ENCODE measurements at regions not wholly inside any gene's neighbourhood (a gene's known extent, or its start where the extent isn't known, plus 50 kb on each side); places are given as distances from the start of the nearest gene placed in this dataset.

DNA sequence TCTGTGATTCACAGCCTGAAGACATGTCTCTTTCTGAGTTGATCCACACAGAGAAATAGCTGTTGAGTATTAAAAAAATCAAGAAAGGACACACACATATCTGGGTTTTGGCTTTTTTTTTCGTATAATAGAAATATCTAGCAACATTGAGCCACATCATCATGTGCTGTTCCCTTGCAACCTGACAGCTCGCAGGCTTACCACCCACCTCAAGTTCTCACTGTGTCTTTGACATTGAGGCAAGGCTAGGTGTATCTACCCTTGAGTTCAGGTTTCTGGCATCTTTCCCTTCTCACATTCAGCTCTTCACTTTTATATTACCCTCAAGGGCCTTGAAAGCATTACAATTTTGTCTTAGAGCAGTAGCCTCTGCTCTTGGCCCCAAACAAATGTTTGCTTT lies 490.3 kb upstream of the KIRREL3 start:
- H3K36me3 ChIP-seq (ENCODE audit: insufficient read depth): no peaks in the 10 kb centered on the region
- H3K27me3 ChIP-seq (ENCODE audit: insufficient read depth): no peaks in the 10 kb centered on the region
- H3K4me2 ChIP-seq: no peak overlapping the region
- H3K9me3 Mint-ChIP-seq: peaks cover 18% of the 10 kb centered on the region
- no peak overlapping the region for H3K4me3 ChIP-seq
- no peaks in the 10 kb centered on the region for H3K4me1 Mint-ChIP-seq
- TF ChIP-seq, protein P1, sequence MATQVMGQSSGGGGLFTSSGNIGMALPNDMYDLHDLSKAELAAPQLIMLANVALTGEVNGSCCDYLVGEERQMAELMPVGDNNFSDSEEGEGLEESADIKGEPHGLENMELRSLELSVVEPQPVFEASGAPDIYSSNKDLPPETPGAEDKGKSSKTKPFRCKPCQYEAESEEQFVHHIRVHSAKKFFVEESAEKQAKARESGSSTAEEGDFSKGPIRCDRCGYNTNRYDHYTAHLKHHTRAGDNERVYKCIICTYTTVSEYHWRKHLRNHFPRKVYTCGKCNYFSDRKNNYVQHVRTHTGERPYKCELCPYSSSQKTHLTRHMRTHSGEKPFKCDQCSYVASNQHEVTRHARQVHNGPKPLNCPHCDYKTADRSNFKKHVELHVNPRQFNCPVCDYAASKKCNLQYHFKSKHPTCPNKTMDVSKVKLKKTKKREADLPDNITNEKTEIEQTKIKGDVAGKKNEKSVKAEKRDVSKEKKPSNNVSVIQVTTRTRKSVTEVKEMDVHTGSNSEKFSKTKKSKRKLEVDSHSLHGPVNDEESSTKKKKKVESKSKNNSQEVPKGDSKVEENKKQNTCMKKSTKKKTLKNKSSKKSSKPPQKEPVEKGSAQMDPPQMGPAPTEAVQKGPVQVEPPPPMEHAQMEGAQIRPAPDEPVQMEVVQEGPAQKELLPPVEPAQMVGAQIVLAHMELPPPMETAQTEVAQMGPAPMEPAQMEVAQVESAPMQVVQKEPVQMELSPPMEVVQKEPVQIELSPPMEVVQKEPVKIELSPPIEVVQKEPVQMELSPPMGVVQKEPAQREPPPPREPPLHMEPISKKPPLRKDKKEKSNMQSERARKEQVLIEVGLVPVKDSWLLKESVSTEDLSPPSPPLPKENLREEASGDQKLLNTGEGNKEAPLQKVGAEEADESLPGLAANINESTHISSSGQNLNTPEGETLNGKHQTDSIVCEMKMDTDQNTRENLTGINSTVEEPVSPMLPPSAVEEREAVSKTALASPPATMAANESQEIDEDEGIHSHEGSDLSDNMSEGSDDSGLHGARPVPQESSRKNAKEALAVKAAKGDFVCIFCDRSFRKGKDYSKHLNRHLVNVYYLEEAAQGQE (IDR thresholded peaks at IDR 0.05; ENCODE audit: unreplicated experiment): no peak
- TF ChIP-seq, protein P2, sequence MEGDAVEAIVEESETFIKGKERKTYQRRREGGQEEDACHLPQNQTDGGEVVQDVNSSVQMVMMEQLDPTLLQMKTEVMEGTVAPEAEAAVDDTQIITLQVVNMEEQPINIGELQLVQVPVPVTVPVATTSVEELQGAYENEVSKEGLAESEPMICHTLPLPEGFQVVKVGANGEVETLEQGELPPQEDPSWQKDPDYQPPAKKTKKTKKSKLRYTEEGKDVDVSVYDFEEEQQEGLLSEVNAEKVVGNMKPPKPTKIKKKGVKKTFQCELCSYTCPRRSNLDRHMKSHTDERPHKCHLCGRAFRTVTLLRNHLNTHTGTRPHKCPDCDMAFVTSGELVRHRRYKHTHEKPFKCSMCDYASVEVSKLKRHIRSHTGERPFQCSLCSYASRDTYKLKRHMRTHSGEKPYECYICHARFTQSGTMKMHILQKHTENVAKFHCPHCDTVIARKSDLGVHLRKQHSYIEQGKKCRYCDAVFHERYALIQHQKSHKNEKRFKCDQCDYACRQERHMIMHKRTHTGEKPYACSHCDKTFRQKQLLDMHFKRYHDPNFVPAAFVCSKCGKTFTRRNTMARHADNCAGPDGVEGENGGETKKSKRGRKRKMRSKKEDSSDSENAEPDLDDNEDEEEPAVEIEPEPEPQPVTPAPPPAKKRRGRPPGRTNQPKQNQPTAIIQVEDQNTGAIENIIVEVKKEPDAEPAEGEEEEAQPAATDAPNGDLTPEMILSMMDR (conservative IDR thresholded peaks at IDR 0.05; ENCODE audit: low read depth in 2 of 2): no peak
- H3K27ac Mint-ChIP-seq: no peak overlapping the region
- H3K79me2 ChIP-seq (replicated peaks; ENCODE audit: insufficient read depth): no peaks in the 10 kb centered on the region
- H4K20me1 ChIP-seq (replicated peaks; ENCODE audit: insufficient read depth): no peaks in the 10 kb centered on the region
- no peaks in the 10 kb centered on the region for H3K4me1 ChIP-seq (ENCODE audit: insufficient read depth)
- no peak overlapping the region for H2AFZ ChIP-seq
- 0 out of 2 replicates have a peak, but pooled peaks cover 9% of the 10 kb centered on the region for H3K9me2 ChIP-seq (ENCODE audit: insufficient read depth)
- H3K27me3 Mint-ChIP-seq (ENCODE audit: insufficient read depth, low read depth, poor library complexity): no peaks in the 10 kb centered on the region
- H3K27ac ChIP-seq (ENCODE audit: low read depth): no peak overlapping the region
- H3K4me3 Mint-ChIP-seq: no peak overlapping the region
- ATAC-seq (no peak), DNase-seq (ENCODE audit: low spot score) (no peak)
- no peaks in the 10 kb centered on the region for H3F3A ChIP-seq (replicated peaks; ENCODE audit: low read depth)
- peaks cover 8% of the 10 kb centered on the region; the same call in 2 of the 3 replicates for H3K36me3 Mint-ChIP-seq (ENCODE audit: low read depth)

DNA sequence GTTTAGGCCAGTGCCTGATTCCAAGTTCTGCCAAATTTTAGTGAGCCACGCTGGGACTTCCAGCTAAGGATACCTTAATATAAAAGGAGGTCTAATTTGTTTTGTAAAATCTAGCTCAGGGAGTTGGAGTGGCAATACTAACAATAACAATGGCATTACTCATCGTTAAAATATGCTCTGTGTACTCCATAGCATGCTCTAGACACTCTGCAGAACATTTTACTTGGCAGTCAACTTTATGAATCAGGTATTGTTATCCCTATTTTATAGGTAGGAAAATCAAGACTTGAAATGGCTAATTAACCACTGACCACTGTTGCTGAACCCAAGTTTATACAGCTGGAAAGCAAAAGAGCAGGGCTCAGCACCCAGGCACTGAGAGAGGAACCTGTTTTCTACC lies 485.0 kb upstream of the KIRREL3 start:
- Histone ChIP-seq H3K4me1 (ENCODE audit: insufficient read depth) (no peaks in the 10 kb centered on the region), H3F3A (replicated peaks; ENCODE audit: low read depth) (no peaks in the 10 kb centered on the region), H3K9me2 (ENCODE audit: insufficient read depth) (0 out of 2 replicates have a peak, but pooled peaks cover 4% of the 10 kb centered on the region), H3K36me3 (ENCODE audit: insufficient read depth) (no peaks in the 10 kb centered on the region), H3K79me2 (replicated peaks; ENCODE audit: insufficient read depth) (no peaks in the 10 kb centered on the region), H3K4me2 (no peak overlapping the region), H4K20me1 (replicated peaks; ENCODE audit: insufficient read depth) (no peaks in the 10 kb centered on the region), H3K4me3 (no peak overlapping the region), H2AFZ (no peak overlapping the region), H3K27me3 (ENCODE audit: insufficient read depth) (no peaks in the 10 kb centered on the region), H3K27ac (ENCODE audit: low read depth) (no peak overlapping the region)
- no peak for DNase-seq (ENCODE audit: low spot score)
- Mint-ChIP-seq H3K36me3 (ENCODE audit: low read depth) (peaks cover 3% of the 10 kb centered on the region; the same call in 1 of the 3 replicates), H3K27ac (no peak overlapping the region), H3K27me3 (ENCODE audit: insufficient read depth, low read depth, poor library complexity) (no peaks in the 10 kb centered on the region), H3K9me3 (peaks cover 4% of the 10 kb centered on the region; the same call in 1 of the 3 replicates), H3K4me3 (no peak overlapping the region), H3K4me1 (no peaks in the 10 kb centered on the region)
- no peak for ATAC-seq
- no peak for TF ChIP-seq CREB1 (CRISPR knock-in tag; IDR thresholded peaks at IDR 0.05; ENCODE audit: low read depth)
- no peak for TF ChIP-seq STAT1 (IDR thresholded peaks at IDR 0.05; ENCODE audit: unreplicated experiment)
- TF ChIP-seq EZH2 (IDR thresholded peaks at IDR 0.05; ENCODE audit: low read depth, unreplicated experiment): no peak
- no peak for TF ChIP-seq EZH2phosphoT487 (IDR thresholded peaks at IDR 0.05; ENCODE audit: unreplicated experiment)
- TF ChIP-seq, protein P3, sequence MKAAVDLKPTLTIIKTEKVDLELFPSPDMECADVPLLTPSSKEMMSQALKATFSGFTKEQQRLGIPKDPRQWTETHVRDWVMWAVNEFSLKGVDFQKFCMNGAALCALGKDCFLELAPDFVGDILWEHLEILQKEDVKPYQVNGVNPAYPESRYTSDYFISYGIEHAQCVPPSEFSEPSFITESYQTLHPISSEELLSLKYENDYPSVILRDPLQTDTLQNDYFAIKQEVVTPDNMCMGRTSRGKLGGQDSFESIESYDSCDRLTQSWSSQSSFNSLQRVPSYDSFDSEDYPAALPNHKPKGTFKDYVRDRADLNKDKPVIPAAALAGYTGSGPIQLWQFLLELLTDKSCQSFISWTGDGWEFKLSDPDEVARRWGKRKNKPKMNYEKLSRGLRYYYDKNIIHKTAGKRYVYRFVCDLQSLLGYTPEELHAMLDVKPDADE (IDR thresholded peaks at IDR 0.05): no peak
- TF ChIP-seq, protein P4, sequence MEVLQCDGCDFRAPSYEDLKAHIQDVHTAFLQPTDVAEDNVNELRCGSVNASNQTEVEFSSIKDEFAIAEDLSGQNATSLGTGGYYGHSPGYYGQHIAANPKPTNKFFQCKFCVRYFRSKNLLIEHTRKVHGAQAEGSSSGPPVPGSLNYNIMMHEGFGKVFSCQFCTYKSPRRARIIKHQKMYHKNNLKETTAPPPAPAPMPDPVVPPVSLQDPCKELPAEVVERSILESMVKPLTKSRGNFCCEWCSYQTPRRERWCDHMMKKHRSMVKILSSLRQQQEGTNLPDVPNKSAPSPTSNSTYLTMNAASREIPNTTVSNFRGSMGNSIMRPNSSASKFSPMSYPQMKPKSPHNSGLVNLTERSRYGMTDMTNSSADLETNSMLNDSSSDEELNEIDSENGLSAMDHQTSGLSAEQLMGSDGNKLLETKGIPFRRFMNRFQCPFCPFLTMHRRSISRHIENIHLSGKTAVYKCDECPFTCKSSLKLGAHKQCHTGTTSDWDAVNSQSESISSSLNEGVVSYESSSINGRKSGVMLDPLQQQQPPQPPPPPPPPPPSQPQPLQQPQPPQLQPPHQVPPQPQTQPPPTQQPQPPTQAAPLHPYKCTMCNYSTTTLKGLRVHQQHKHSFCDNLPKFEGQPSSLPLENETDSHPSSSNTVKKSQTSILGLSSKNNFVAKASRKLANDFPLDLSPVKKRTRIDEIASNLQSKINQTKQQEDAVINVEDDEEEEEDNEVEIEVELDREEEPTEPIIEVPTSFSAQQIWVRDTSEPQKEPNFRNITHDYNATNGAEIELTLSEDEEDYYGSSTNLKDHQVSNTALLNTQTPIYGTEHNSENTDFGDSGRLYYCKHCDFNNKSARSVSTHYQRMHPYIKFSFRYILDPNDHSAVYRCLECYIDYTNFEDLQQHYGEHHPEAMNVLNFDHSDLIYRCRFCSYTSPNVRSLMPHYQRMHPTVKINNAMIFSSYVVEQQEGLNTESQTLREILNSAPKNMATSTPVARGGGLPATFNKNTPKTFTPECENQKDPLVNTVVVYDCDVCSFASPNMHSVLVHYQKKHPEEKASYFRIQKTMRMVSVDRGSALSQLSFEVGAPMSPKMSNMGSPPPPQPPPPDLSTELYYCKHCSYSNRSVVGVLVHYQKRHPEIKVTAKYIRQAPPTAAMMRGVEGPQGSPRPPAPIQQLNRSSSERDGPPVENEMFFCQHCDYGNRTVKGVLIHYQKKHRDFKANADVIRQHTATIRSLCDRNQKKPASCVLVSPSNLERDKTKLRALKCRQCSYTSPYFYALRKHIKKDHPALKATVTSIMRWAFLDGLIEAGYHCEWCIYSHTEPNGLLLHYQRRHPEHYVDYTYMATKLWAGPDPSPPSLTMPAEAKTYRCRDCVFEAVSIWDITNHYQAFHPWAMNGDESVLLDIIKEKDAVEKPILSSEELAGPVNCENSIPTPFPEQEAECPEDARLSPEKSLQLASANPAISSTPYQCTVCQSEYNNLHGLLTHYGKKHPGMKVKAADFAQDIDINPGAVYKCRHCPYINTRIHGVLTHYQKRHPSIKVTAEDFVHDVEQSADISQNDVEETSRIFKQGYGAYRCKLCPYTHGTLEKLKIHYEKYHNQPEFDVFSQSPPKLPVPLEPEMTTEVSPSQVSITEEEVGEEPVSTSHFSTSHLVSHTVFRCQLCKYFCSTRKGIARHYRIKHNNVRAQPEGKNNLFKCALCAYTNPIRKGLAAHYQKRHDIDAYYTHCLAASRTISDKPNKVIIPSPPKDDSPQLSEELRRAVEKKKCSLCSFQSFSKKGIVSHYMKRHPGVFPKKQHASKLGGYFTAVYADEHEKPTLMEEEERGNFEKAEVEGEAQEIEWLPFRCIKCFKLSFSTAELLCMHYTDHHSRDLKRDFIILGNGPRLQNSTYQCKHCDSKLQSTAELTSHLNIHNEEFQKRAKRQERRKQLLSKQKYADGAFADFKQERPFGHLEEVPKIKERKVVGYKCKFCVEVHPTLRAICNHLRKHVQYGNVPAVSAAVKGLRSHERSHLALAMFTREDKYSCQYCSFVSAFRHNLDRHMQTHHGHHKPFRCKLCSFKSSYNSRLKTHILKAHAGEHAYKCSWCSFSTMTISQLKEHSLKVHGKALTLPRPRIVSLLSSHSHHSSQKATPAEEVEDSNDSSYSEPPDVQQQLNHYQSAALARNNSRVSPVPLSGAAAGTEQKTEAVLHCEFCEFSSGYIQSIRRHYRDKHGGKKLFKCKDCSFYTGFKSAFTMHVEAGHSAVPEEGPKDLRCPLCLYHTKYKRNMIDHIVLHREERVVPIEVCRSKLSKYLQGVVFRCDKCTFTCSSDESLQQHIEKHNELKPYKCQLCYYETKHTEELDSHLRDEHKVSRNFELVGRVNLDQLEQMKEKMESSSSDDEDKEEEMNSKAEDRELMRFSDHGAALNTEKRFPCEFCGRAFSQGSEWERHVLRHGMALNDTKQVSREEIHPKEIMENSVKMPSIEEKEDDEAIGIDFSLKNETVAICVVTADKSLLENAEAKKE (CRISPR knock-in tag; IDR thresholded peaks at IDR 0.05): no peak
- no peak for TF ChIP-seq JUNB (IDR thresholded peaks at IDR 0.05; ENCODE audit: unreplicated experiment)
- no peak for TF ChIP-seq ZNF331 (CRISPR knock-in tag; IDR thresholded peaks at IDR 0.05; ENCODE audit: low read depth)

All from GM23338 (cell line).